ENCODE measurements at regions not wholly inside any gene's neighbourhood (a gene's known extent, or its start where the extent isn't known, plus 50 kb on each side); places are given as distances from the start of the nearest gene placed in this dataset.
"Not testable (repeated sequence)": the region's sequence is repeated elsewhere in the genome, so short reads cannot be mapped to it uniquely, and the experiment has no call there.

DNA sequence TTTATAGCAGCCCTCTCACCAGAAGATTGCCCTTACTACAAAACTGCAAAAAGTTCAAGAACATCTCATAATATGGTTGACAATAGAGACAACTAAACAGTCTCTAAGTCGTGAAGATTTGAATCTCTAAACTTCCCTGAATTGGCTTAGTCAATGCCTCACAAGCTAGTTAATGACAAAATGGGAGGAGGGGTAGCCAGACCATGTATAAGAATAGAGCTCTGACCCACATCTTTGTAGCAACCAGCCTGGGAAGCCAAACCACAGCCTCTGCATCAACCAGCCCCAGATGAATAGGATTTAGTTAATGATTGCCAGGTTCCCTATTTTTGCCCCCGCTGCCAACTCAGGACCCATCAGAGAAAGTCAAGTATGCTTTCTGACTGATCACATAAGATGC, 1265.9 kb upstream of the PCDH10 start:
- not testable (repeated sequence) for H3K36me3 ChIP-seq (ENCODE audit: control insufficient read depth, insufficient read depth, low read length); H3K4me3 ChIP-seq (ENCODE audit: low read depth, low read length); H3K79me2 ChIP-seq; H3K9me3 ChIP-seq (ENCODE audit: control insufficient read depth, low read length); H3K4me1 ChIP-seq; H2AFZ ChIP-seq; H3K9ac ChIP-seq; H3K4me2 ChIP-seq (ENCODE audit: low read length); H3K27ac ChIP-seq; H3K27me3 ChIP-seq (ENCODE audit: control insufficient read depth, insufficient read depth, low read length)

DNA sequence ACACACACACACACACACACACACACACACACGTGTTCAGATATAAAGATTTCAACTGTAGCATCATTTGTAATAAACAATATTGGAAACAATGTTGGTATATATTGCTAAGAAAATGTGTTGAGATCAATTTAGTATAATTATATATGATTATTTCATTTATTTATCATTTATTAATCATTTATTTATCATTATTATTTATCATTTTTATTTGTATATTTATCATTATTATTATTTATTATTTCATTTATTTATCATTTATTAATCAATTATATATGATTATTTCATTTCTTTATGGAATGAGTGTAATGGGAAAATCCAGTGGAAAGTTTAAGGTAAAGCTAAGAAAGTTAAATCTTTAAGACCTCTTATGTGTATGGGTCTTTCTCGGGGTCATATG, 1223.4 kb upstream of the PCDH10 start:
- not testable (repeated sequence) for H3K4me1 ChIP-seq; H3K4me2 ChIP-seq (ENCODE audit: low read length); H3K27me3 ChIP-seq (ENCODE audit: control insufficient read depth, insufficient read depth, low read length); H3K79me2 ChIP-seq; H3K9ac ChIP-seq; H3K27ac ChIP-seq; H2AFZ ChIP-seq; H3K9me3 ChIP-seq (ENCODE audit: control insufficient read depth, low read length); H3K4me3 ChIP-seq (ENCODE audit: low read depth, low read length); H3K36me3 ChIP-seq (ENCODE audit: control insufficient read depth, insufficient read depth, low read length)

DNA sequence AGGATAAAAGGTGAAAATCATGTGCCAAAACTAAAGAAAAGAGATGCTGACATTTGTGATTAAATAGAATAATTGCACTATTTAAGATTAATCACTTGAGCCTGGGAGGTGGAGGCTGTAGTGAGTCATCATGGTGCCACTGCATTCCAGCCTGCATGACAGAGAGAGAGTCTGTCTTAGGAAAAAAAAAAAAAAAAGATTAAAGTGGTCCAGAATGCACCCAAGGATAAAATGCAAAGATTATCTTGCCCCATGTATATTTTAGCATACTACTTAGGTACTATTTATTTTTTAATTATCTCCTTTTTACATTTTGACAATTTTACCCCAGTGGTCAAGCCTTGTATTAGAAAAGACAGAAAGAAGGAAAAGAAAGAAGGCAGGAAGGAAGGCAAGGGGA, 1181.4 kb upstream of the PCDH10 start:
- not testable (repeated sequence) for H3K4me1 ChIP-seq; H3K9me3 ChIP-seq (ENCODE audit: control insufficient read depth, low read length); H3K27me3 ChIP-seq (ENCODE audit: control insufficient read depth, insufficient read depth, low read length)

DNA sequence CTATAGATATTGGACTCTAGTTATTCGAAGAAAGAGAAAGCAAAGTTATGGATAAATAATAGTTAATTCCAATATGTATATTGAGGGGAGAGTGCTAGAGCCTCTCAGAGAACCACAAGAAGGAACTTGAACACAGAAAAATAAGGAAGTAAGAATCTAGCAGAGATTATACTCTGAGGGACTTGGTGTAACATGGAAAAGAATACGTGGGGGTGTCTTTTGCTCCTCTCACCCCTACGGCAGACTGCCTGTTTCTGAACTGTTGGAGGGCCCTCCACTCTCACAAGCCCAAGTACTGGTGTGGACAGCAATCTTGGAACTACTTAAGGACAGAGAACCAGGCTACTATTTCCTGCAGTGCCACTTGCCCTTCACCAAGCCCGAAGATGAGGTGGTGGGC, 1174.4 kb upstream of the PCDH10 start:
- H3K9ac ChIP-seq: no peak overlapping the region
- no peaks in the 10 kb centered on the region for H3K4me1 ChIP-seq
- TF ChIP-seq, protein P1, sequence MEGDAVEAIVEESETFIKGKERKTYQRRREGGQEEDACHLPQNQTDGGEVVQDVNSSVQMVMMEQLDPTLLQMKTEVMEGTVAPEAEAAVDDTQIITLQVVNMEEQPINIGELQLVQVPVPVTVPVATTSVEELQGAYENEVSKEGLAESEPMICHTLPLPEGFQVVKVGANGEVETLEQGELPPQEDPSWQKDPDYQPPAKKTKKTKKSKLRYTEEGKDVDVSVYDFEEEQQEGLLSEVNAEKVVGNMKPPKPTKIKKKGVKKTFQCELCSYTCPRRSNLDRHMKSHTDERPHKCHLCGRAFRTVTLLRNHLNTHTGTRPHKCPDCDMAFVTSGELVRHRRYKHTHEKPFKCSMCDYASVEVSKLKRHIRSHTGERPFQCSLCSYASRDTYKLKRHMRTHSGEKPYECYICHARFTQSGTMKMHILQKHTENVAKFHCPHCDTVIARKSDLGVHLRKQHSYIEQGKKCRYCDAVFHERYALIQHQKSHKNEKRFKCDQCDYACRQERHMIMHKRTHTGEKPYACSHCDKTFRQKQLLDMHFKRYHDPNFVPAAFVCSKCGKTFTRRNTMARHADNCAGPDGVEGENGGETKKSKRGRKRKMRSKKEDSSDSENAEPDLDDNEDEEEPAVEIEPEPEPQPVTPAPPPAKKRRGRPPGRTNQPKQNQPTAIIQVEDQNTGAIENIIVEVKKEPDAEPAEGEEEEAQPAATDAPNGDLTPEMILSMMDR (IDR thresholded peaks at IDR 0.05): no peak
- H3K4me3 ChIP-seq (ENCODE audit: low read depth, low read length): no peak overlapping the region
- H3K27me3 ChIP-seq (ENCODE audit: control insufficient read depth, insufficient read depth, low read length): no peaks in the 10 kb centered on the region
- H3K36me3 ChIP-seq (ENCODE audit: control insufficient read depth, insufficient read depth, low read length): no peaks in the 10 kb centered on the region
- H3K4me2 ChIP-seq (ENCODE audit: low read length): no peak overlapping the region
- H3K27ac ChIP-seq: no peak overlapping the region
- no peak overlapping the region for H2AFZ ChIP-seq
- H3K79me2 ChIP-seq: no peaks in the 10 kb centered on the region
- no peaks in the 10 kb centered on the region for H3K9me3 ChIP-seq (ENCODE audit: control insufficient read depth, low read length)

More for the DNA sequence above, 1181.4 kb upstream of the PCDH10 start:
- H3K79me2 ChIP-seq; H3K4me3 ChIP-seq (ENCODE audit: low read depth, low read length); H3K4me2 ChIP-seq (ENCODE audit: low read length); H2AFZ ChIP-seq; H3K9ac ChIP-seq; H3K36me3 ChIP-seq (ENCODE audit: control insufficient read depth, insufficient read depth, low read length); H3K27ac ChIP-seq: not testable (repeated sequence)

DNA sequence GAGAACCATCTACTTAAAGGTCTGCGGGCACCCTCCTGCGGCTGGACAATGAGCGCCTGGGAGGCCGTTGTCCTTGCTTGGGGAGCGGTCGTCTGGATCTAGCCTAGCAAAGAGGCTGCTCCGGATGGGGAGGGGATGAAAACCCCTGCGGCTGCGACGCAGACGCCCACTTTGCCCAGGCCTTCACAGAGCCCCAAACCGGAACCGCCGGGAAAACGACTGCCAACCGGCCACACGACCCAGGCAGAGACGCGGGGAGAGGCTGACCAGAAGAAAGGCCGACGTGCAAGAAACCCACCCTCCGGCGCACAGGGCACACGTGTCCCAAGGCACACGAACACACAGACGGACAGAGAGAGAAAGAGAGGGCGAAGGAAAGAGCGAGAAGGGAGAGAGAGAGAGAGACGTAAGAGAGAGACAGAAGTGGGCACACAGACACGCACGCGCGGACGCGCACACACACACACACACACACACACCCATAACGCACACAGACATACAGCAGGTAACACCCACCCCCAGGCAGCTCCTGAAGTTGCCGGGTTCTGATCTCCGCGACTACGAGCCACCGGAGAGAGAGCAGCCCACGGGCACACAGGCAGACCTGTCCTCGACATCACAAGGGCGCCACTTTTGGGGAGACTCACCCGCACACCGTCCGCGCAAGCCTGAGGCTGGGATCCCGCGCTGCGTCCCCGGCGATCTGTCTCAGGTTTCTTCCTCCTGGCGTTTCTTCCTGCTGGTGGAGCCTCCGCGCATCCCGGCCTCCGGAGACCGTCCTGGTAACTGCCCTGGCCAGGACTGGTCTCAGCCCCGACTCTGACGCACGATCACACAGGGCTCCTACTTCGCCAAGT, 1173.6 kb upstream of the PCDH10 start:
- H3K36me3 ChIP-seq (ENCODE audit: control insufficient read depth, insufficient read depth, low read length); H3K79me2 ChIP-seq; H3K9ac ChIP-seq; H3K27ac ChIP-seq; H3K27me3 ChIP-seq (ENCODE audit: control insufficient read depth, insufficient read depth, low read length); H3K4me1 ChIP-seq; H3K9me3 ChIP-seq (ENCODE audit: control insufficient read depth, low read length); H3K4me3 ChIP-seq (ENCODE audit: low read depth, low read length); H2AFZ ChIP-seq; H3K4me2 ChIP-seq (ENCODE audit: low read length): not testable (repeated sequence)

DNA sequence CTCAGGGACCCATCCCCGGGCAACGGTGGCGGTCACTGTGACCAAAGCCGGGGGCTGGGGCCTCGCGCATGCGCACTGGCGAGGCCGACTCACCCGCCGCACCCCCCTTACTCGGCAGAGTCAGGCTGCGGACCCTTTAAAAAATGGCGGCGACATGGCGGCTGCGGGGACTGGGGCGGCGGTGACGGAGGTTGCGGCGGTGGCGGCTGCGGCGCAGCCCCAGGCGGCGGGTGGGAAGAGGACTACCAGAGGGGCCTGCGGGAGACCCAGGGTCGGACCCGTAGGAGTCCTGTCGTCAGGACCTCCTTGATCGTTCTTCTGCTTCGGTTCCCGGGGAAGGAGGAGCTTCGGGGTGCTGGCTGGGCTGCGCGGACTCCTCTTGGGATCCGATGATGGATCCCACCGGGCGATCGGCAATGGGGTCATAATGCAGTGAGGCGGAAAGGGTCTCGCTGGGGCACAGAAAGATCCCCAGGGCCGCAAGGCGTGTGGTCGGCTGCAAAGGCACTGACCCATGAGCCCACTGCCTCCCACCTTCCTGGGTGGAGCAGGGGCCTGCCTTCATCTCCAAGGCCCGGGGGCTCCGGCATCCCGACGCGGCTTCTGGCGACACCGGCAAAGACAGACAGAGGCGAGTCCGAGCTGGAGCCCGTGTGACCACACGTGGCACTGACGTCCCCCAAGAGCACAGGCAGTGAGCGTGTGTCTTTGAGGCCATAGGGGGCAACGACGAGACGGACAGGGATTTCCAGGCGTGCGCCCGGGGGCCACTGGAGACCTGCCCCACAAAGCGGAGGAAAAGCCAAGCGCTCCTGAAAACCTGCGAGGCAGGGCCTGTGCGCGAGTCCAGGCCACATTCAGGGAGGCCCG, 1172.7 kb upstream of the PCDH10 start:
- not testable (repeated sequence) for H3K27ac ChIP-seq; H3K4me3 ChIP-seq (ENCODE audit: low read depth, low read length); H3K9ac ChIP-seq; H2AFZ ChIP-seq; H3K4me2 ChIP-seq (ENCODE audit: low read length); H3K9me3 ChIP-seq (ENCODE audit: control insufficient read depth, low read length); H3K36me3 ChIP-seq (ENCODE audit: control insufficient read depth, insufficient read depth, low read length); H3K79me2 ChIP-seq; H3K4me1 ChIP-seq; H3K27me3 ChIP-seq (ENCODE audit: control insufficient read depth, insufficient read depth, low read length)

DNA sequence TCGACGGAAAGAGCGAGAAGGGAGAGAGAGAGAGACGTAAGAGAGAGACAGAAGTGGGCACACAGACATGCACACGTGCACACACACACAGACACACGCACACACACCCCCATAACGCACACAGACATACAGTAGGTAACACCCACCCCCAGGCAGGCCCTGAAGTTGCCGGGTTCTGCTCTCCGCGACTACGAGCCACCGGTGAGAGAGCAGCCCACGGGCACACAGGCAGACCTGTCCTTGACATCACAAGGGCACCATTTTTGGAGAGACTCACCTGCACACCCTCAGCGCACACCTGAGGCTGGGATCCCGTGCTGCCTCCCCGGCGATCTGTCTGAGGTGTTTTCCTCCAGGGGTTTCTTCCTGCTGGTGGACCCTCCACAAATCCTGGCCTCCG, 1171.0 kb upstream of the PCDH10 start:
- no peak overlapping the region for H2AFZ ChIP-seq
- TF ChIP-seq, protein P1 (IDR thresholded peaks at IDR 0.05): no peak
- no peak overlapping the region for H3K27ac ChIP-seq
- no peaks in the 10 kb centered on the region for H3K36me3 ChIP-seq (ENCODE audit: control insufficient read depth, insufficient read depth, low read length)
- no peaks in the 10 kb centered on the region for H3K27me3 ChIP-seq (ENCODE audit: control insufficient read depth, insufficient read depth, low read length)
- no peaks in the 10 kb centered on the region for H3K4me1 ChIP-seq
- no peaks in the 10 kb centered on the region for H3K79me2 ChIP-seq
- H3K9ac ChIP-seq: no peak overlapping the region
- H3K4me2 ChIP-seq (ENCODE audit: low read length): no peak overlapping the region
- H3K9me3 ChIP-seq (ENCODE audit: control insufficient read depth, low read length): no peaks in the 10 kb centered on the region
- H3K4me3 ChIP-seq (ENCODE audit: low read depth, low read length): no peak overlapping the region
